Left hindlimb (tissue), 1 donor: ENCODE measurements at regions not wholly inside any gene's neighbourhood (a gene's known extent, or its start where the extent isn't known, plus 50 kb on each side); places are given as distances from the start of the nearest gene placed in this dataset.

Source experiments
- DNase-seq: peaks from one replicate; pipeline ENCODE4 v3.0.0-alpha.2; 2018

DNA sequence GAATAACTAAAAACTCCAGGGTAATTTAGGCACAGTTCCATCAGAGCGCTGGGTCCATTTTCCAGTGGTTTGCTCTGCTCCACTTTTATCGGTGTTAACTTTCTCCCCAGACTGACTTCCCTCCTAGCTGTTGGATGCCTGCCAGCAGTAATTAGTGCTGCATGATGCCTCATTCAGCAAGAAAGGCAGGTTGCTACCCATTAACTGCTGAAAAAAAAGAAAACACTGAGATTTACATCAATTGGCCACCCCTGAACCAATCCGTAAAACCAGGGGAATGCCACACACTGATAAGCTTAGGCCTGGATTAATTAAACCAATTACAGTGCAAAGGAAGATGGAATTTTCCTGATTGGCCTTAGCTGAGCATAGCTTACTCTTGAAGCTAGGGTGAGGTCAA lies 182.4 kb upstream of the CXXC4 start:
- no peak for DNase-seq

DNA sequence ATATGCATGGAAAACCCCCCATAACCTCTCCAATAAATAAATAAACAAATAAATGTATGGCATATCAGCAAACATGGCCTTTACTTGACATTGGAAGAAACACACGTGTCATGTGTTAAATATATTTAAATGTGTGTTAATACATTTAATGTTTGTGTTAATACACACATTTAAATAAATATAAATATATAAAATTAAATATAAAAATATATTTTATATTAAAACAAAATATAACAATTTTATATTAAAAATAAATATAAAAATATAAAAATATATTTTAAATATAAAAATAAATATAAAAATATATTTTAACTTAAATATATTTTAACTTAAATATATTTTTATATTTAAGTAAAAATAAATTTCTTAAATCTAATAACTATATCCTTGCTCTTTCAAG lies 187.6 kb upstream of the CXXC4 start:
- DNase-seq, result no peak

DNA sequence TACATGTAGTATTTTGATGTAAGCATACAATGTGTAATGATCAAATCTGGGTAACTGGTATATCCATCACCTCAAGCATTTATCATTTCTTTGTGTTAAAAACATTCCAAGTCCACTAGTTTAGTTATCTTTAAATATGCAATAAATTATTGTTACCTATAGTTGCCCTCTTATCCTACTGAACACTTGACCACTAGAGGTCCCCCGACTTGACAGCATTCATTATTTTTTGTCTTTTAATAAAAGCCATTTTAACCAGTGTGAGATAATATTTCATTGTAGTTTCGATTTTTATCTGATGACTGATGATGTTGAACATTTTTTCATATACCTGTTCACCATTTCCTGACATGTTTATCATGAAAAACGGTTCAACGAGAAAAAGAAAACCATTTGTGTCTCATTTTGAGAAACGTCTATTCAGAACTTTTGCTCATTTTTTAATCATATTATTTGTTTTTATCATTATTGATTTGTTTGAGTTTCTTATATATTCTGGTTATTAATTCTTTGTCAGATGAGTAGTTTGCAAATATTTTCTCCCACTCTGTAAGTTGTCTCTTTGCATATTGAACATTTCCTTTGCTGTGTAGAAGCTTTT lies 199.0 kb upstream of the CXXC4 start:
- DNase-seq, result no peak

DNA sequence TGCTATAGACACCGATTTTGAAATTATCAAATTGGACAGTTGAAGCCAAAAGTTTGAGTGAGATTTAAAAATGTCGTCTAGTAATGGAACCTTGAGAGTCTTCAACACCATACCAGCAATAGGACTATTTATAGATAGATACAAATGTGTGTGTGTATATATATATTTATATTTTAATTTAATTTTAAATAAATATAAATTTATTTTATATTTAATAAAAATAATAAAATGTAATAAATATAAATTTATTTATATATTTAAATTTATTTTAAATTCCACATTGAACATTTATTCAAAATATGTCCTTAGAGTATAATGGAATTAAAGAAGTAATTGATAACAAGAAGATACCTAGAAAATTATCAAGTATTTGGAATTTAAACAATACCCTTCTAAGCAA lies 221.9 kb upstream of the CXXC4 start:
- no peak for DNase-seq

DNA sequence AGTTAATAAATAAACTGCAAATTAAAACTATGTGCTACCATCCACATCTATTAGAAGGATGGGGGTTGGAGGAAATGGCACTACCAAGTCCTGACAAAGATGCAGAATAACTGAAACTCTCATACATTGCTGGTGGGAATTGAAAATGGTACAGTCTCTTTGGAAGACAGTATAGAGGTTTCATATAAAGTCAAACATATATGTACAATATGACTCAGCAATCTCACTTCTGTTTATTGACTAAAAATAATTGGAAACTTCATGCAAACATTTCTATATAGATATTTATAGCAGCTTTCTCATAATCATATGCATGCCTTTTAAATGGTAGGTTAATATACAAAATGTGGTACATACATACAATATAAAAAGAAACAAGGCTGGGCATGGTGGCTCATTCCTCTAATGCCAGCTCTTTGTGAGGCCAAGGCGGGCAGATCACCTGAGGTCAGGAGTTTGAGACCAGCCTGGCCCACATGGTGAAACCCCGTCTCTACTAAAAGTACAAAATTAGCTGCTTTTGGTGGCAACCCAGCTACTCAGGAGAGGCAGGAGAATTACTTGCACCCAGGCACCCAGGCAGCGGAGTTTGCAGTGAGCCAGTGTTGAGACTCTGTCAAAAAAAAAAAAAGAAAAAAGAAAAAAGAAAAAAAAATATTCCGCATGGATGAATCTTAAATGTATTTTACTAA lies 225.0 kb upstream of the CXXC4 start:
- no peak for DNase-seq

DNA sequence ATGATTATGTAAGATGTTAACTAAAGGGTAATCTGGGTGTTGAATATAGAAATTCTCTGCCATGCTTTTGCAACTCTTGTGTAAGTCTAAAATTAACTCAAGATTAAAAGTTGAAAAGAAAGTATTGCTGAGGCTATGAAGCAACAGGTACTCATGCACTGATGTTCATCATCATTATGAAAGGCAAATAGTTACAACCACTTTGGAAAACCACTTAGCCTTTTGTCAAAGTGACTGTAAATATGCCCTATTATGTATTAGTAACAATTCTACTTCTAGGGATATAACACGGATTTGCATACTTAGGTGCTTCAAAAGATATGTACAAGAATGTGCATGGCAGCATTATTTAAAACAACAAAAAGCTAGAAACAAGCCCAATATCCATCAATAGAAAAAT lies 227.8 kb upstream of the CXXC4 start:
- no peak for DNase-seq

DNA sequence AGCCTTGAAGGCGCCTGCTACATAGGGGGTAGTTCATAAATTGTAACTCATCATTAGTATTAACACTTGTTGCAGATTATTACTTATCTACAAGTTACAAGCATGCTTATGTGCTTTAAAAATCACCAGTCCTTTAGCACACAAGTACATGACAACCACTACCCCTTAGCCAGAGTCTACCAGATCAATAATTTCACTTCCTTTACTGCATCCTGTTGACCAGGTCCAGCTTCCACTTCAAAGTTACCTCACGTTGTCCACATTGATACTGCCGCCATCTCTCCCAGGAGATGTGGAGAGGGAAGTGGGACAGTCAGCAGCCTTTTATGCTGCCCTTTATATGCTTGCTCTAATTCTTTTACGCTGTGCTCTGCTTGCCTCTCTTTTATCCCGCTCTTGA lies 231.3 kb upstream of the CXXC4 start:
- no peak for DNase-seq

DNA sequence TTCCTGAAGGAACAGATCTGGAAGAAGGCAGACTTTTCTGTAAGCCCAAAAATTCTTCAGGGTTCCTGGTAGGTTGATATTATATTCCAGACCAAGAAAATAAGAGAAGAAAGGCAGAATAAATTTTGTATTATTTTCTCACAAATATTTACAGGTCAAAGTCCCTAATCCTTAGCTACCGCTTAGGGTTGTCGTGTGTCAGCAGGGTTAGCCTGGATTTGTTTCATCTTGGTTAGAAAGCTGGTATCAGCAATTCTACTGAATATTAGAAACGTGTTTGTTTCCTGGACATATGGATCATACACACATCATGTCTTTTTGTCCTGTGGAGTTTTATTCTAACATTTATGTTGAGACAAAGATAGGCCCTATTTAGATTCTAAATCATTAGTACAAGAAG lies 232.9 kb upstream of the CXXC4 start:
- no peak for DNase-seq

DNA sequence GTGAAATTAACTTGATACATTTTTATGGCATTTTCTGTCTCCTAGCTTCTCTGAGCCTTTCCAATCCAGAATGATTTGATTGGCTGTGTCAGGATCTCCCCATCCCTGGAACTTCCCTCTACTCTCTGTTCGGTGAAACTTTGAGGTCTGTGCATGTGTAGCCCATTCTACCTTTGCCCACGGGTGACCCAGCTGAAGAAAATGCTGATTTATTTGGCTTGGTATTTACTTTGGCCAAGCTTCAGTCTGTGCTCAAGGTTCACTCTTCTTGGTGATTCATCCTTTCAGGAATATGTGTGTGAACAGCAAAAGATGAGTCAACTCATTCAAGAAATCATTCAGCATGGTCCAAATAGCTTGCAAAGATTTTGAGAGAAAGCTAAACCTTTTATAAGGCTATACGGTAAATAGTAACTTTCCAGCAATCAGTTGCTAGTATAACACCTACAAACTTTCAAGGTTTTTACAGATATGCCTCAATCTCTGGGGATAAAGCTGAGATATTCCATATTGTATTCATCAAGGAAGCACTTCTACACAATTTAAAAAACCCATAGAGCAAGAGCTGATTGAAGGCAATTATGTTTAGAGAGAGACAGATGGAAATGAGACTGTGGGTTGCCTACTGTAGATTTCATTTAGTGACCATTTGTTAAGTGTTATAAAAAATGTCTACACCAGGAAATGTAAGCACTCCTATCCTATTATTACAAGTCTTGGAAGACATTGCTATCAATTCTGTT lies 233.9 kb upstream of the CXXC4 start:
- no peak for DNase-seq

DNA sequence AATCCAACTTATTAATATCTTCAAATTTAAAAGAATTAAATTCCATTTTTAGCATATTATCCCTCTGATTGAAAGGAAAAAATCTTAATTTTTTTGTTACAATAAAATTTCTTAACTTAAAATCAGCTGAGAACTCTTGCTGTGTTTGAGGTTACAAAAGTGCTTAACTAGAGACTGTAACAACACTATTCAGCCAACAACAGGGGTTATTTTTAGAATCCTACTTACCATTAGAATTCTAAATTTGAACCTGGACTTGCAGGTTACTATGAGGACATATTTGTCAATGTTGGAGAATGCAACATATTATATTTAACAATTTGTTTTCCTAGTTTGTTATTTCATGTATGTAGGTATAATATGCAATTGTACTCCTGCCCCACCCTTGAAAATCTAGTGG lies 238.1 kb upstream of the CXXC4 start:
- DNase-seq, result no peak

DNA sequence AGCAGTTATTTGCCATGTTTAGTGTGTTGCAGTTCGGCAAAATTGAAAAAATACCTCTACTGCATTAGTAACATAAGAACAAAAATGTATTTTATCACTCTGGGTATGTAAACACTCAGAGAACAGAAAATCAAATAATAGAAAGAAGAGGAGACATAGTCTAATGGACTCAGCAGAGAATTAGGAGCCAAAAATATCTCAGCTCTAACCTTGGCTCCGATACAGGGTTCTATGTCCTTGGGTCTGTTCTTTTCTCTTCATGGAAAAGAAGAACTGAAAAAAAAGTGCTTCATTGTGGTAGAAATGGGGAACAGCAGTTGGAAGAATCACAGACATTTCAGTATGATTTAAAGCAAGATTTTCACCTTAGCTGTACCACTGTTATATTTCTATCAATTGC lies 240.5 kb upstream of the CXXC4 start:
- no peak for DNase-seq

DNA sequence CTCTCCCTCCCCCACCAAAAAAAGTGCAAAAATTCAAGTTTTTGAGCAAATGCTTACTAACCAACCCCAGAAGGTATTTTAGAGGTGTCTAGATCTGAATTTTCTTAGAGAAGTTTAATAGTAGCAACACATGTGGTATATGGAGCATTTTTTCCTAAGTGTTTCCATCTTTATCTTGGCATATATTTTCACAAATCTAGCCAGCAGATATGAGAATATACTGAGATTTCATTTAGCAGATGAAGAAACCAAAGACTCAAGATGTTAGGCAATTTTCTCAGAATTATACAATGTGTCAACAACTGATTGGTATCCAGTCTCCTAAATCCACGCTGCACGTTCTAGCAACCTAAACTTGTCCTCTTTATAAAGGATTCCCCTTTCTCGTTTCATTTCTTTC lies 245.5 kb upstream of the CXXC4 start:
- DNase-seq, result no peak

DNA sequence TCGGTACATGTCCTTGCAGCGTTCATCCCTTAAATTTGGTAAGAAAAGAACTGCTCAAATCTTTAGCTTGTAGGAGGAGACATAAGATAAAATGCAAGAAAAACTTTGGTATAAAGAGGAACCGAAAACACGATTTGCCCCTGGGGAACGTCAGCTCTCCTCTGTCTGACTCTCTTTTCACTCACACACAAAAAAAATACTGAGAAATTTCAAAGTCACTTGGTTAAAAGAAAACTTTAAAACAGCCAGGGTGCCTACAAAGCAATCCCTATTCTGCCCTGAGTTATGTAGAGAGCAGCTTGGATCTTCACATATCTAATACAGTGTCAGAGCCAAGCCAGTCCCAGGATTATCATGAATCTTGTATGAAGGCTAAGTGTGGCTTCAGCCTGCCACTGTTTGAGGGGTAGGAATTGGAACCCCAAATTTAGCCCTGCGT lies 248.5 kb upstream of the CXXC4 start:
- DNase-seq, result no peak

DNA sequence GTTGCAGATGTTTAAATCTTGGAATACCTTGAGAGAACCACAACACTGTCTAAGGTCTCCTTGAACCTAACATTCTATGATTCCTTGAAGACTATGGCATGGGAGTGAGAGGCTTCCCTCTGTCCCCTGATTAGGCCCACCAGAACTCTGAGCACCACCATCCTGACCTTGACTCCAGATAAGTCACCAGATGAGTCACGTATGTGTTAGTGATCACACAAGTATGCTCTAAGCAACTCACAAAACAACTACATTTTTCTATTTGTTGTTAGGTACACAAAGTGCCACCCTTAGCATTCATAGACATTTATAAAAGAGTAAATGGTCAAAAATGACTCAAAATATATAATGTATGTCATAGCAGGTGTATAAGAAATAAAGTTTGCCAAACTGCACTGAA lies 252.9 kb upstream of the CXXC4 start:
- DNase-seq, result no peak

DNA sequence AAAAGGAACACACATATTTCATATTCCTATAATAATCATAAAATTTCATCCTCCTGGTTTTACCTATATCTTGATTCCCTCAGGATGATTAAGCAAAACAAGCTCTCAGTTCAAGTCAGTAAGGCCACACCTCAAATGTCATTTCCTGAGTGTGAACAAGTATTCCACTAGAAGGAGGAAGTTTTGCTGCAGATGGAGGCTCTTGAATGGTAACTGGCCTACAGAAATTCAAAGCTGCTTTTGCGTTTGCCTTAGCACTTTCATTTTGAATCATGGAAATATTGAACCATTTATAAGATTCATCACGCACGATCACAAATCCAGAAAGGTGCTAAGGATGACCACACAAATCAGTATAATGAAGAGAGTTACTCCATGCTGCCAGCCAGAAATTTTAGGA lies 254.4 kb upstream of the CXXC4 start:
- DNase-seq, result no peak

DNA sequence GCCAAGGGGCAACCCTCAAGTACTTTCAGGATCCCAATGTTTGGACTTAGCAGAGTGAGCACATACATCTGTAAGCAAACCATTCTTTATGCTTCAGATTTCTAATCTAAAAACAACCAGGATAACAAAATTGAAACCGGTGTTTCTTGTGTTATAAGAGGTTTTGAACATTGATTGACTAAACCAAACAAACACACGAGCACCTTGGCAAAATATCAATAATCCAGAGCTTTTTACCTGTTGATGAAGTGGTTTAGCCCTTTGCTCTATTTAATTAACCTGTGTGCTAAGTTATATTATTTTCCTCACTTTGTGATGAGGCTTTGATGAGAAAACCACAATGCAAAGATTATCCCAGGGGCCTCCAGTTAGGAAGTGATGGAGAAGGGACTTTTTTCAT lies 255.3 kb upstream of the CXXC4 start:
- DNase-seq, result no peak

DNA sequence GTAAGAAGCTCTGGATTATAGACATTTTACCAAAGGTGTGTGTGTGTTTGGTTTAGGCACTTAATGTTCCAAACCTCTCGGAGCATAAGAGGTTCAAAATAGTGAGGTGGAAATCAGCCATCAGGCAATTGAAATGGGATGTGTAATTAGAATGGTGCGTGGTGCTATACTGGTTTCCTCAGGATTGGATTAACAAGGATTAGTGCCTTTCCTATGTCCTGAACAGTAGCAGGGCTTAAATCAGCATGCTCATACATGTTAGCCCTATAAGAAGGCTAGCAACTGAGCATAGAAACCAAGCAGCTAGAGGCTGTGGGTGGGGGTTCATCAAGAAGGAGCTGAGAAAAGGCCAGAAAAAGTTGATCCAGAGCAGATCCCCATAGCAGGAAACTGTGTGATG lies 256.8 kb upstream of the CXXC4 start:
- DNase-seq, result no peak

DNA sequence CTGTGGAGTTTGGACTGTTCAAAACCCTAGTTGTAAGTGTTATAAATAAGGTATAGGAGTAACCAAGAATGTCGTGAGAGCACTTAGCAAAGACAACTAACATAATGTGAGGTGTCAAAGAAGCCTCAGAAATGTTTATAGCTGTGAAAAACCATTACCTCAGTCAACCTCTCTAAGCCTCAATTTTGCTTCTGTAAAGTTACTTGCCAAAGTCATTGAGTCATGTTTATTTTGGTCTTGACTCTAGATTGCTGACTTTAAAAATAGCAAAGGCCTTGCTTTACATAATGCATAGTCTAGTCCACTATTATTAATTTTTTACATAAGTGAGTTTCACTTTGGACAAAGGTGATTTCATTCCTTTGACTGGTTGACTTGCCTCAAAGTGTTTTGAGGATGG lies 257.6 kb upstream of the CXXC4 start:
- no peak for DNase-seq

DNA sequence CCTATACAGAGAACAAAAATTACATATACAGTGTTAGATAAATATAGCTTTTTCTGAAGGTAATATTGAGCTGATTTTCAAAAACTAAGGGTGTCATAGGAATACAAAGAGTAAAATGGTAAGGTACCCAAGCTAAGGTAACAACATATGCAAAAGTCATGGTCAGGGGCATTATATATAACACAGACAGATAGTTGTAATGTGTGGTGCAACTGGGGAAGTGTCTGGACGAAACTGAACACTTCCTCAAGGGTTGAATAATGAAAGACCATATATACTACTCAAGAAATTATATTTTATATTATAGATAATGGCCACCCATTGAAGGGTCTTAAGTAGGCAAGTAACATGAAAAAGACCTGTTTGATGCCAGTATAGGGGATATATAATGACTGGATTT lies 262.1 kb upstream of the CXXC4 start:
- no peak for DNase-seq

DNA sequence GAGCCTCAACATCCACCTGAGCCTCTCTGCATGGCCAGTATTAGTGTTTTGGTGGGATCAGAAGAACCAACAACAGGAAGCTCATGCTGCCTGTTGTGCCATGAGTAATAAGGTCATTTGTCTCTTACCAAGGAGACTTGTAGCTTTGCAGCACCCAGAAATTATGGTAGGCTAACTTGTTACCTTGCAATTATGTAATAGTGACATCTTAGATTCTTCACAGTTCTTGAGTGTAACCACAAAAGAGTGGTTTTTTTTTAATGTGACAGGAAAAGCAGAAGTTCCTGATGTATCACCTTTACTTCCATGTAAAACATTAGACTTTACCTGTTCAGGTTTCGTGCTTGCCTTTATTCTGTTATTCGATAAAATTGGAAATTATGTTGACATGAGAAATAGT lies 263.9 kb upstream of the CXXC4 start:
- DNase-seq, result no peak

DNA sequence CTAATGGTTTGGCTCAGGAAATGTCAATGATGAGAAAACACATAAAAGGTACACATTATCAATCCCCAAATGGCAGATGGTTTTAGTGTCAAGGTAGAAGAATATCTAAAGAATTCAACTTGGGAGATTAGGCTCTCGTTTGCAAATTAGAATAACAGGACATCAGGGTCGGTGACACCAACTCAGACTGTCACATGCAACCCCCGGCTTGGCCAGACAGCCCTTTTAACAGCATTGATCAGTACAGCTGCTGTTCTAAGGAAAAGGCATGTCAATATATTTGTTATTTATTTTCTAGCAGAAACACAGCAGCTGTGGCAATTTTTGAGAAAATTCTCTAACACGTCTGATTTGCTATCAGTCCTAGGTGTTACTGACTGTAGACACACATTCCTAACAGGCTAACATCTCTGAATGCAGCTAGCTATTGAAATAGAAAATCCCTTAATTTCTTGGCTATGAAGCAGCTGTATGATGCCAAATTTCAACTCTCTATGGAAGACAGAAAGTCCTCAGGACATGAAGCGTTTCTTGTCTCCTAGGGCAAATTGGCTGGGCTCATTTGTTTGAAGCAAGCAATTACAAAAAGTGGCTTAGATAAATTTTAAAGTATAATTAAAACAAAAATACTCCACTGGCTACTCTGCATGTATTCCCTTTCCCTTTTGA lies 269.0 kb upstream of the CXXC4 start:
- DNase-seq, result no peak

DNA sequence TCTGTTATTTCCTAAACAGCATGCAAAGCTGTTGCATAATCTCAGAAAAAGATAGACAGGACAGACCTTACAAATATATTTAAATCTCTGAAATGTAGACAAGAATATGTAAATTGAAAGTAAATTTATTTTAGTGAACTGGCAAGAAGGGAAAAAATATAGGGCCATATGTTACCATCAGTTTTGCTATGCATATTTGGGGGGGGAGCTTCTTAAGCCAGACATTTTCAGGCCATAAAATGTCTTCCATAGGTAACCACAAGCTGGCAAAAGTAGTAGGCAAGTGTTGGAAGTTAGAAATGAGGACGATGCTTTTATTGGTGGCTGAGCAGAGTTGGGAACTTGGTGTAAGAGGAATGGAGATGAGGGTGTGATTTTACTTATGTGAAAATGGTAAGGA lies 272.0 kb upstream of the CXXC4 start:
- DNase-seq, result no peak

DNA sequence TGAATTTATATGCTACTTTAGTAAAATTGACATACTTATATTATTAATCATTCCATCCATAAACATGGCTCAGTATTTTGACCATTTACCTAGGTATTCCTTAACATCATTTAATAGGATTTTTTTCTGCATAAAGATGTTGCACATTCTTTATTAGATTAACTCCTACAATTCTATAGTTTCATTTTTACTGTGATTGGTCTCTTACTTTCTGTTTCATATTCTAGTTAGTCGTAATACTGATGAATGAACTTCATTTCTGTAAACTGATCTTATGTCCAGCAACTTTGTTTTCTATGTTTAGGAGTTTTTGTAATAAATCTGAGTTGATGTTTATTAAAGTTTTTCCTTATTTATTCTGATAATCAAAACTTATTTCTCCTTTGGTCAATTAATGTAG lies 278.2 kb upstream of the CXXC4 start:
- no peak for DNase-seq
